Ishikawa (cell line): ENCODE measurements at regions not wholly inside any gene's neighbourhood (a gene's known extent, or its start where the extent isn't known, plus 50 kb on each side); places are given as distances from the start of the nearest gene placed in this dataset.

Experiments used
- CREB1 ChIP-seq: IDR thresholded peaks from 2 replicates; pipeline ENCODE4 v1.6.1; 2012; ENCODE audit warnings: low read depth
- EGR1 ChIP-seq: IDR thresholded peaks from 2 replicates; pipeline ENCODE4 v1.6.1; 2012
- EP300 ChIP-seq: IDR thresholded peaks from 2 replicates; pipeline ENCODE4 v1.6.1; 2012; ENCODE audit warnings: borderline replicate concordance
- MAX ChIP-seq: IDR thresholded peaks from 2 replicates; pipeline ENCODE4 v1.6.1; 2012
- NFIC ChIP-seq: IDR thresholded peaks from 2 replicates; pipeline ENCODE4 v1.6.1; 2012
- RAD21 ChIP-seq: IDR thresholded peaks from 2 replicates; pipeline ENCODE4 v1.6.1; 2012; ENCODE audit warnings: low read depth
- YY1 ChIP-seq: IDR thresholded peaks from 2 replicates; pipeline ENCODE4 v1.6.1; 2012; ENCODE audit warnings: low read depth

GRCh38 chr6:20006037-20006436 is 168.9 kb downstream of the ID4 start:
- TF ChIP-seq EP300: no peak
- TF ChIP-seq MAX: no peak
- TF ChIP-seq RAD21: no peak
- TF ChIP-seq EGR1: no peak
- no peak for TF ChIP-seq NFIC
- TF ChIP-seq YY1: no peak
- TF ChIP-seq CREB1: no peak
